ENCODE measurements at regions not wholly inside any gene's neighbourhood (a gene's known extent, or its start where the extent isn't known, plus 50 kb on each side); places are given as distances from the start of the nearest gene placed in this dataset.

DNA sequence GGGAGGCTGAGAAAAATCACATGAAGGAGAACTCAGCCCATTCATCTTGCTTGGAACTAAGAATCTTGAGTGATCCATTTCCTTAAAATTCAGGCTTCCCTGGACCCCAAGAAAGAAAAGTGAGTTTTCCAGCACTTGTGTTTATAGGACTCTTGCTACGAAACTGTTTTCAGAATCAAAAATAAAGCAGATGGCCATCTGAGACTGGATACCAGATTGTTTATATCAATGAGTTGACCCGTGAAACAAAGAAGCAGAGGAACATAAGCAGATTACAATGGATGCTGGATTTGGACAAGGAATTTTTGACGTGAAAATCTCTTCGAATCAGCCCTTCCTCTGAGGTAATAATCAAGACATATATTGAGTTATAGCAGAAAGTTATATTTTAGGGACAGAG, 223.2 kb downstream of the SYK start:
- no peak for DNase-seq

DNA sequence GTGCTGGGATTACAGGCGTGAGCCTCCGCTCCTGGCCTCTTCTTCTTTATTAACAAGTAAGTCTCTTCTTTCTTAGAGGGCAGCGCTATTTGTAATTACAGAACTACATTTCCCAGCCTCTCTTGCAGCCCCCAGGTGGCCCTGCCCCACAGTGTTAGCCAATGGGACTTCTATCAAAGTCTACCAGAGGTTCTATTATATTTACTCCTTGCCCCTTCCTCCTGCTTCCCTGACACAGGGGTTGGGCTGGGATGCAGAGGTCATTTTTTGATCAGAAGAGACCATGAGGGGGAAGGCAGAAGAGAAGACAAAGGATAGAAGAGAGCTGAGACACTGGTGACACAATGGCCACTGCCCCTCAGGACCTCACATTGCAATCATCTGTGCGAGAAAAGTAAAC, 224.2 kb downstream of the SYK start:
- no peak for DNase-seq

DNA sequence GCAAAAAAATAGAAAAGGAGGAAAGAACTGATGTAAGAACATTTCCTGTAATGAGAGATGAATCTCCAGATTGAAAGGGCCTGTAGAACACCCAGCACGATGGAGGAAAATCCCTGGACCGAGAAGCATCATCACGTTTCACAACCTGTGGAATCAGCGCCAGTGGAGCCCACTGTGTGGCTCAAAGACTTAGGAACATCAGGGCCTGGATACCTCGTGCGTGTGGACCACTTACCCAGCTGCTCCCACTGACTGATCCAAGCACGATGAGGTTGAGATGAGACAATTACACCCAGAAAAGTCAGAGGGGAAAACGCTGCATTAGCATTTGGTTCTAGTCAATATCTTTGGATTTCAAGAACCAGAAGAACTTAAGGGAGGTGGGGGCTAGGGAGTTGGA, 224.6 kb downstream of the SYK start:
- no peak for DNase-seq

DNA sequence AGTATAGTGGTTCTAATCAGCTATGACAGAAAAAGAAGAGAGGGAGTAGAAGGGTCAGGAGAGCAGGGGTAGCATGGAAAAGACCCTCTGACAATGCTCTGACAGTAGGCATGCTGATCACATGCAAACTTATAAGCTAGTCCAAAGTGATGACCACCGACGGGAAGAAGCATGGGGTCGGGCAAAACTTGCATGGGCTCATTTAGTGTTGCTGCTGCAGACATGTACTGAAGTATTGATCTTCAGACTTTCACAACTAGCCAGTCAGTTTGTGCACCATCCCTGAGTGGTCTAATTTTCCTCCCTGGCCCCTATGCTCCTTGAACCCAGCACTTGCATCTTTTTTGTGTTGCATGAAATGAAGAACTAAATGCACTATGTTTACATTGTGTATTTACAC, 225.4 kb downstream of the SYK start:
- DNase-seq: no peak

DNA sequence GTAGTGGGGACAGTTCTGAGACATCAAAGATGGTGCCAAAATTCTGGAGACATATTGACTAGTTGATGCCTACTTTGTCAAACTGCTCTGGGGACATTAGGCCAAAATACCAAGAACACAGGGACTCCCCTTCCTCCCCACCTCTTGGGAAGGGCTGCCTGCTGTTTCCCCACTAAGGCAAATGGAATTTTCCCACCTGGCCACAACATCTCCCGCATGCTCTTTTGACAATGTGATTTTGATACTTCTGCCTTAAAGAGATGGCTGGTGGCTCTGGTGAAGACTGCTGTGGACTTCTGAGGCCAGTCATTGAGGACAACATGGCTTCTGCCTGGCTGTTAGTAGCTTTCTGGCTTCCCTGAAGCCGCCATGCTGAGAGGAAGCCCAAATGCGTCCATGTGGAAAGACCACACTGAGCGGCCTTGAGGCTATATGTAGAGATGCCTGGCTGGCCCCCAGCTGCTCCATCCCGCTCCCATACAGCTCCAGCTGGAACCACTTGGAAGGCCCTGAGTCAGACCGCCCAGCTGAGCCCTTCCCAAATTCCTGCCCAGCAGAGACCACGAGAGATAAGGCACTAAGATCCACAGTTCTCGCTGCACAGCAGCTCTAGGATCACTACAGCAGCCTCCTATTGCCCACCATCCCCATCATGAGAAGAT, 226.7 kb downstream of the SYK start:
- no peak for DNase-seq

DNA sequence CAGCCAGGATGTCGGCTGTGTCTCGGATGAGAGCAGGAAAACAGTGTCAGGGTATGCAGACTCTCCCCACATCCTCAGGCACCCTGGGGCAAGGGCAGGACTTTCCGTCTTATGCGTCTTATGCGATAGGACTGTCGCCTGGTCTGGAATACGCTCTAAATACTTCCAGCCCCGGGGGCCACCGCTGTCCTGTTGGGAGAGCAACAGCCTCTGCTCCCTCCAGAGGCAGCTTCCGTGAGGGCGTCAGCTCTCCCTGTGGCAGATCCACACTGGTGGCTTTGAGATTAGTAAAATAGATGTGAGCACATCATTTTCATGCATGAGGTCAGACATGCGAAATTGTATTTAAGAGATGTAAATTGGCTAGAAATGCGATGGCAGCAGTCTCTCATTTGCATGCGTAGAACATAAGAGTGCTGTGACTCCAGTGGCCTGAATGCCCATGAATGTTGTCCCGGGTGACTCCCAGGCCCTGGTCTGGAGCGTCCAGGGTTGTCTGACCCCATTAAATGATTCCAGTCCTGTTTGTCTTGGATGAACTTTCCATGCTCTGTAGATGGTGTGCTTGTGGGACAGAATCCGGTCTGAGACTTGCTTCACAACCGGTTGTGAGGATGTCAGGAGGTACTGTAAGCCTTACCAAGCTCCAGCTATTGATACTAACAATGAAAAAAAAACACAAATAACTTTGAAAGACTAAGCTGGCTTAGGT, 228.2 kb downstream of the SYK start:
- no peak for DNase-seq

DNA sequence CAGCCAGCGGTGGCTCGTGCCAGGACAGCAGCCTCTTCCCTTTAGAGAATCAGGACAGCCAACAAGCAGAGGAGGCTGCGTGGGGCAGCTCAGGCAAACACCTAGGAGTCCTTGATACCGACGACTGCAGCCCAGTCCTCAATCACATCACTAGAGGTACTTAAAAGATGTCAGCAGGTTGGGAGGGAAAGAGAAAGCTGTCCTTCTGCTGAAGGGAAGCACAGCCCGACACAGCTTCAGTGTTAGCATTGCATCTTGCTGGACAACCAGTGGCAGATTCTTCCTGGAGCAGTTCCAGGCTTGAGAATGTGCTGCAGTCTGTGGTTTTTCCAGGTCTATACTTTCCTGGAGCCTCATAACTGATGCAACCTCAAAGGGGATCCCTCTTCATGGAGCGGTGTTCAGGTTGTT, 230.5 kb downstream of the SYK start:
- DNase-seq: no peak

DNA sequence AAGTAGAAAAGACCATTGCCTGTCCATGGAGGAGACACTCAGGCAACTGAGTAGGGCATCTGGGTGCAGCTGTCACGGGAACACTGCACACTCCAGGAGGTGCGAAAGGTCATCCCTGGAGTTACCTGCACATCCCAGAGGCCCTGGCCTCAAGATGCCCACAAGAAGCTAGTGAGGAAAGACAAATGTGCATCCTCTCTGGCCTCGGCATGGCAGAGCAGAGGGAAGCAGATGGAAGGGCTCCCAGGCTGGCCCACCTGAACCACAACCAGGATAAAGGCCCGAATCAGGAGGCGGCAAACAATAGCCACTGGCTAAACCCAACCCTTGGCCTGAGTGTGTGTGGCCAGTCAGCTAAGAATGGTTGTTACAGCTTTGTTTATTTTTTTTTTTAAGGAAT, 231.7 kb downstream of the SYK start:
- no peak for DNase-seq

DNA sequence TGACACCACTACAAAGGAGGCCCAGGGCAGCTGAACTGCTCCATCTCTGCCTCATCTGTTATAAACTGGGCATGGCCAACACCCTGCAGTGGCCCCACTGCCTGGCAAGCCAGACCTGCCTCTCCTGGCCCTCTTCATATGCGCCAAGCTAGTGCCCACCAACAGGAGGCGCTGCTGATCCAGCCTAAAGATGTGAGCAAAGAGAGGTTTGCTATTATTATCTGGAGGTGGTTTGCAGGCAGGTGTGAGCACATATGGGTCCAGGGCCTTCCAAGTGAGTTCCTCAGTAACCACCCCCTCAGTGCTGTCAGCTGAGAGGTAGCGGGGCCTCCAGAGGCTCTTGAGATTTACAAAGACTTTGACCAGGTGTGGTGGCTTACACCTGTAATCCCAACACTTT, 232.2 kb downstream of the SYK start:
- DNase-seq: peak; percentile 52

DNA sequence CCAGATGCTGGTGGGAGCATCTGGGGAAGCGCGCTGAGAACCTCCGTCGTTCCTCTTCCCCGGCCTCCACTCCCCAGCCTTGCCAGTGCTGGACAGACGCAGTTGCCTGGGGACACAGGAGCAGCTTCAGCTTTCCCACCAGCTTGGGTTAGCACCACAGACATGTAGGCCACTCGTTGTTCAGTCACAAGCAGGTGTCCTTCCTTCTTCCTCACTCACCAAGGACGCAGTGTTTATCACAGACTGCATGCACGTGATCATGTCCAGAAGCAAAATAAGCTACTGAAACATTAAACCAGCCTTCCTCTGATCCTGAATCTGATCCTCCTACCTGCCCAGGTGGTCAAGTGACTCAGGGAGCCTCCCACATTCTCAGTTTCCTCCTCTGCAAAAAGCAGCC, 232.9 kb downstream of the SYK start:
- DNase-seq: no peak

DNA sequence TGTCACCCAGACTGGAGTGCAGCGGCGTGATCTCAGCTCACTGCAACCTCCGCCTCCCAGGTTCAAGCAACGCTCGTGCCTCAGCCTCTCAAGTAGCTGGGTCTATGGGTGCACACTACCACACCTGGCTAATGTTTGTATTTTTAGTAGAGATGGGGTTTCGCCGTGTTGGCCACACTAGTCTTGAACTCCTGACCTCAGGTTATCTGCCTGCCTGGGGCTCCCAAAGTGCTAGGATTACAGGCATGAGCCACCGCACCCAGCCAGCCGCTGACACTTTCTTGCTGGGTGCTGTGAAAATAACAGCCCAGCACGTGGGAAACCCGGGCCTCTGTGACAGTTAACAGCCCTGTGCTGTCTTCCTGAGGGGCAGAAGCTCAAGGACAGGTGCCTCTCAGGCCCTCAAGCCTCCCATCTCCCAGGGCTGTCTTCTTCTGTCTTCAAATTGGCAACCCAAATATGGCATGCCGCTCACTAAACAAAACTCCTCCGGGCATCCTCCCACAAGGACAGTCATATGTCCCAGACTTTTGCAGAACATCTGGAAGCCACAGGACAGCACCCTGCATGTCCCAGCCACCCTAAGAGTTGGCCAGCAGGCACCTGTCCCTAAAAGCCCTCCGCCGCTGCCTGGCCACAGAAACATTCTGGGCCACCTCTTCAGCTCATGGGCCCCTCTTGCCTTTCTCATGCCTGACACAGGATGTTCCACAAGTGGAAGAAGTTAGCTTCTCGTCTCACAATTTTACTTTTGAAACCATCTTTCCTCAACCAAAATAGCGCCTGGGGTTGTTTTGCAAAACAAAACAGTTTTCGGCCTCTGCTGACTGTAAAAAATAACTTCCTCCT, 233.6 kb downstream of the SYK start:
- no peak for DNase-seq

DNA sequence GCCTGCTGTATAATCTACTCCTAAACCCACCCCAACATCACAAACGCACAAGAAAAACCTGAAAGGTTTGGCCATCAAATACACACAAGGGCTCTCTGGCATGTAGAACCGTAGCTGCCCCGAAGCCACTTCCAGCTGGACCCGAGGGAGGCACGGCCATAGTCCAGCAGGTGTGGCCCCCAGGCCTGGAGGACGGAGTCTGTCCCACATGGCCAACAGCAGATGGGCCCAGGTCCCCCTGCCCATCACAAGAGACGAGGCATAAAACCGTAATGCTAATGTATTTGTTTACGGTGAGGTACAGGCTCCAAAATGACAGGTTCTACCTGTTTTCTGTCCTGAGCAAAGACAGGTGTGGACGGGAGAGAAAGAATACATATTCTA, 234.2 kb downstream of the SYK start:
- no peak for DNase-seq

DNA sequence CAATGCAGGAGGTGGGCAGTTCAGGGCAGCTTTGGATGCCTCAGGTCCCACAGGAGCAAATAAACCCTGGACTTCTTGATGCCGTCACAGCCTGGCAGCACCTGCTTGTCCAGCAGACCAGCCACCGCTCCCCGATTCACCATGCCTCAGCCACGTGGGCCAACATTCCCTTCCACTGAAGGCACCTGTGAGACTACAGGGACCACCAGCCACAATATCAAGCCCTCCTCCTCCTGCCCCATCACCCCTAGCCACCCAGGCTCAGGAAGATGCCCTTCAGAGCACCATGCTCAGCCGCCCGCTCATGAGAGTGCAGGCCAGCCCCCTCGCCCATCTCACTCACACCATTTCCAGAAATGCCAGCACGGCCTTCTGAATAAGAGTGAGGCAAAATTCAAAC, 234.7 kb downstream of the SYK start:
- DNase-seq: no peak

DNA sequence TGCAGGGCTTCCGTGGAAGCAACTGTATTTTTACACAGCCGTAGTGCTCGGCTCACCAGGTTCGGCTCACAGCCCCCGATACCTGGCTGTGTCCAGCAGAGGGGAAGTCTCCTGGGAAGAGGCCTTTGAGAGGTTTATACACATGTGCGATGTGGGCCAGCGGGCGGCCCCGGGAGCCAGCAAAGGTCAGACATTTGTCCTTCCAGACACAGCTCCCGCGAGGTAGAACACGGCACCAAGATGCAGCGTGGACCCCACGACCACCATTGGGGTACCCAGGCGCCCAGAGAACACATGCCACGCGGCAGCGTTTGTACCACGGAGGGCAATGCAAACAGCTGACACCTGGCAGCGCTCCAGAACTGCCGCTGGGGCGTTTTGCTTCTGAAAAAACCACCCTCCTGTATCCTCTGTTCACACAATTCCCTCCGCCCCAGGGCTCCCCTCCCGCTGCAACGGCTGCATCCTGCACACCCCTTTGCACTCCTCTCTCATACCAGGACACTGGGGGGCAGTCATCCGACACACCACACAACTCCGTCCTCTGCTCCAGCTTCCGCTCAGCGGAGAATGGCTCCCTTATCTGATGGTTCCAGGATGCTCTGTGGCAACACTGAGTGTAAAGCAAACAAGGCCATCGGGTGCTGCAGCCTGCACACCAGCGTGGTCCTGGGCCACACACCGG, 235.3 kb downstream of the SYK start:
- peak; percentile 41 for DNase-seq

DNA sequence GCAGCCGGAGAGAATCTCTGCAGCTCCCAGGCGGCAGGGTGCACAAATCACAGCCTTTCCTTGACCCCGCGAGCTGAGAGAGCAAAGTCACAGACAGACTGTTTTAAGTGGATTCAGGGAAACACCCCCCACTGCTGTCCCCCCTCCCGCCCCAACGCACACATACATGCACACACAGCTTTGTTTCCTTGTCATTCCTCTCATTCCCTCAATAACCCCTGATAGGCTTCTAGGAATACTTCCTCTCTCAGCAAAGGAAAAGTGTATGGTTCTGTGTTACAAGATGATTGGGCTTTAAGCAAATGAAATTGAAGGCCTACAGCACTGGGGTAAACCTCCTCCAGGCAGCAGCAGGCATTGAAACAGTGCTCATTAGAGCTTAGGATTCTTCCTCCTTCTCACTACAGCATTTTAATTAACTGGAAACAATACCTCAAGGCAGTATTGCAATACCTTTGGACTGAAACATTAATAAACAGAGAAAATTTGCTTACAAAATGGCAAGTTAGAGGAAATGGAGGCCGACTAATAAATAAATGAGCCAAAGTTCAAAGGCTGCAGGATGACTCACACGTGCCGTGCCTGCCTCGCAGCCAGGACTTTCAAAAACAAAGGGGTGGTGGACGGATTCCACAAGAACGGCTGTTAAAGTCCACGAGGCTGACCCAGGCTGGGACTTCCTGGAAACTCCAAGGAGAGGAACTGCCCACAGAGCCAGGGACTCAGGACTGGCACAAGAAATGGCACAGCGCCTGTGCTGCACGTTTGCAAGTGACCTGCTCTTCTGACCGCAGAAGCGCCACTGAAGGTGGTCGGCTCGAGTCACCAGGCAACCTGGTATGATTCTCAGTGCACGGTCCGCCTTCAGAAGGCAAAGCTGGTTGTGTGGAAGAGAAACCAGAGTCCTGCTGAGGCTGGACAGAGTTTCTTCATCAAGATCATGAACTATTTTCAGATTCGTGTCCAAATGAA, 236.2 kb downstream of the SYK start:
- no peak for DNase-seq

DNA sequence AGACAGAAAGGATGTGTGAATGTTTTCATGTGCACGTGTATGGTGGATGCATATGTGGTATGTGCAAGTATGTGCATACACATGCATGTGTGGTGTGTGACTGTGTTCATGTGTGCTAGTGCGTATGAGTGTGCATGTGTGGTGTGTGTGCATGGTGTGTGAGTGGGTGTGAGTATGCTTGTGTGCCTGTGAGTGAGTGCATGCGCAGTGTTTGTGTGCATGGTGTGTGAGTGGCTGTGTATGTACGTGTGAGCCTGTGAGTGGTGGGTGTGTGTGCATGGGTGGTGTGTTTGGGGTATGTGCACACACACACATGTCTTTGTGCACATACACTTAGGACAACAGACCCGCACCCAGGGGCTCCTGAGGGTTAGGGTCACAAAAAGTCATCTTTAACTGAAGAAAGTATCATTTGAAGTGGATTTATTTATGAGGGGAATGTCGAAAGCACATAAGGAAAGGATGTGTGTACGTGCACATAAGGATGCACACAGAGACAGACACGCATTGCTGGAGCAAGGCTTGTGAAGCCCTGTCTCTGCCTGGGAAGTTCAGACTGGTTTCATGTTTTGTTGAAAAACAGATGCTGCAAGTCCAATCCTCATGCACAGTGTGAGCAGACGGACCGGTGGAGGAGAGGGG, 237.0 kb downstream of the SYK start:
- no peak for DNase-seq

DNA sequence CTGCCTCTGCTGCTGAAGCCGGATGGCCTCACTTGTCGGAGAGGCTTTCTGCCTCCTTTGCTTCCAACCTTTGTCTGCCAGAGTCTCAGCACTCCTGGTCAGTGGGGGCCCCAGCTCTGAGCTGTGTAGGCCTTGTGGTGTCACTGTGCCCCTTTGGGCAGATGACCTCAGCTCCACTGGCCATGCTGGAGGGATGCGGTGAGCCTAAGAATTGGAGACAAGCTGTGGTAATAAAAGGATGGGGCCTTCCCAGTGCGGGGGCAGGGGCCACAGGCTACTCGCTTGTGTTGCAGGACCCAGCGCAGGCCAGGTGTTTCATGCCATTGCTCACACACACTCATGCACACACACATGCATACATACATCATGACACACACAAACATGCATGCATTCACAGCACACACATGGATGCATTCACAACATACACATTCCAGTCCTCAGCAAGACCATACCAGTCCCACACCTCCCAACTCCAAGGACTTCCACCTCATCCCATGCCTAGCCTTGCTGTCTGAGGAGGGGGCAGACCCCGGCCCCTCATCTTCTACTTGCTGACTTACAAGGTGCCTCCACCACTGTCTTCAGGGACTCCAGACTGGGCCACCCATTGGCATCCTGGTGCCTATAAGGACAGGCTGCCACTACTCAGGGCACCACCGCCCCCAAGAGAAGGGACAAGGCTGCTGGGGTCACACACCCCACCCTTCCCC, 237.7 kb downstream of the SYK start:
- no peak for DNase-seq

DNA sequence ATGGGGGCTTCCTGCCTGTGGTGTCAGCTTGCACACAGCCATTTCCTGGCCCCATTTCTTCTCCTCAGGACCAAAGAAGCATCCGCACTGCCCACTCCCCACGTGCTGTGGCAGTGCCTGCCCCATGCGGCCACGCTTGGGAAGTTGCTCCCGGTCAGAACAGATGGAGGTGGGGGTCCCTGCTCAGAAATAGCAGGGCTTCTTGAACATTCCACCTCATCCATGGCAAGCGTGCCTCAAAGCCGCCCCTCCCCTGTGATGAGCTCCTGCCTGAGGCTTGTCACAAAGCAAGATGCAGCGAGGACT, 238.2 kb downstream of the SYK start:
- DNase-seq: no peak

DNA sequence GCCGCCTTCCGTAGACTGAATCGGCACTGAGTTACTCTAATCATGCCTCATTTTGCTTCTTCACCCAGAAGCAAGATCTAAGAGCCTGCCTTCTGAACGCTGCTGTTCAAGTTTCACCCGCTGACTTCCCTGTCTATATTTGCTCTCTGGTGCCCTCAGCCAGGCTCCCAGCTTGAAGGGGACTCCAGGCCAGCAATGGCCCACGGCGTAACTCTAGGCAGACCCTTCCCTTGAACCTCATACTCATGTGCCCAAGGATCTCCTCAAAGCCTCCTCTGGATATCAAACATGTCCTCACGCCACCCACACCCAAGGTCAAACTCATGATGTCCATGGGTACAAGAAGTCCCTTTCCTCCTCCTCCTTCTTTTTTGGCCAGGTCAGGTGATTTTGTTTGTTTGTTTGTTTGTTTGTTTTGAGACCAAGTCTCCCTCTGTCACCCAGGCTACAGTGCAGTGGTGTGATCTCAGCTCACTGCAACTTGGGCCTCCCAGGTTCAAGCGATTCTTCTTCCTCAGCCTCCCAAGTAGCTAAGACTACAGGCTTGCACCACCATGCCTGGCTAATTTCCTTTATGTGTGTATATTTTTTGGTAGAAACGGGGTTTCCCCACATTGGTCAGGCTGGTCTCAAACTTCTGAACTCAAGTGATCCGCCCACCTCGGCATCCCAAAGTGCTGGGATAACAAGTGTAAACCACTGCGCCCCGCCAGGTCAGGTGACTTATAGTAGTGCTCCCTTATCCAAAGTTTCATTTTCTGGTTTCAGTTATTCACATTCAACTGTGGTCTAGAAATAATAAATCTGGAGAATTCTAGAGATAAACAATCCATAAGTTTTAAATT, 239.0 kb downstream of the SYK start:
- no peak for DNase-seq

DNA sequence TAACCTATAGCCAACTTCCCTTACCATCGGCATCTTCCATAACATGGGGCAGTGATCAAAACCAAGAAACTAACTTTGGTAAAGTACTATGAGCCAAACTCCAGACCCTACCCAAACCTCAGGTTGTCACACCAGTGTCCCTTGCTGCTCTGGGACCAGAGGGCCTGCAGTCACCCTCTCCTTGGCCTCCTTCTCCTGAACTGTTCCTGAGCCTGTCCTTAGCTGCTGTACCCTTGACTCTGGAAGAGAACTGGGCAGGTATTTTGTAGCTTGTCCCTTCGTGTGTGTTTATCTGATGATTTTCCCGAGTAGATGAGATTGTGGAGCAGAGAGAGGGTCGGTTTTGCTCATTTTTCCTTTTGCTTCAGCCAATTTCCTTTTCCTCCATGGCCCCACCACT, 240.4 kb downstream of the SYK start:
- no peak for DNase-seq

Measured in central memory CD4-positive, alpha-beta T cell (primary cell).